ENCODE measurements at regions not wholly inside any gene's neighbourhood (a gene's known extent, or its start where the extent isn't known, plus 50 kb on each side); places are given as distances from the start of the nearest gene placed in this dataset.

DNA sequence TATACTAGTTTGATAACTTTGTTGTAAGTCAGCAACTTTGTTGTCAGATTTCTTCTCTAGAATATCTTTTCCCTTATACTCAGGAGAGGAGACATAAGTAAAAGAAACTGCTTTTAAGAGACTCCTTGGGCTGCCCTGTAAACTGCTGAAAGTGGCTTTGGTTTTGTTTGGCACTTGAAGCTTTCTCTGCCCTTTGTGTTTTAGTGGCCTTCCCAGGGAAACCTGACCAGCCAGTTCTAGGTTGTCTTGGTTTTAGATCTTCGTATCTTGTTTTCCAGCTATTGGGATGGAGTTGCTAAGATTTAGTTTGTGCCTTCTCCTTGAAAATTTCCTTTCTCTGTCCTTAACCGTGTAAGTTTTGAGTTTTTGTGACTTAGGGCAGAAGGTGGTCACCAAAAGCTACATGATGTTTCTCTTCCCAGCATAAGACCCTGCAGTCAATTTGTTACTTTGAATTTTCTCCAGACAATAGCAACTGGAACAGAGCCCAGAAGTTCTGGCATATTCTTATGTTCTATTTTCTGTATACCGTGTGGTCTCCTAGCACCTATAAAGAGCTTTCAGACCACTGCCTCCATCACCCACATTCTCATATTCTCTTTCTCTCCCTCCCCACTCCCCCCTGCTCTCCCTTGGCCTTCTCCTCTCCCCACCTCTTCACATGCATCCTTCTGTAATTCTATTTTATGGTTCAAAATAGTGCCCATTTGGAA is 81.1 kb downstream of the BOLA3 start:
- no peak for DNase-seq

DNA sequence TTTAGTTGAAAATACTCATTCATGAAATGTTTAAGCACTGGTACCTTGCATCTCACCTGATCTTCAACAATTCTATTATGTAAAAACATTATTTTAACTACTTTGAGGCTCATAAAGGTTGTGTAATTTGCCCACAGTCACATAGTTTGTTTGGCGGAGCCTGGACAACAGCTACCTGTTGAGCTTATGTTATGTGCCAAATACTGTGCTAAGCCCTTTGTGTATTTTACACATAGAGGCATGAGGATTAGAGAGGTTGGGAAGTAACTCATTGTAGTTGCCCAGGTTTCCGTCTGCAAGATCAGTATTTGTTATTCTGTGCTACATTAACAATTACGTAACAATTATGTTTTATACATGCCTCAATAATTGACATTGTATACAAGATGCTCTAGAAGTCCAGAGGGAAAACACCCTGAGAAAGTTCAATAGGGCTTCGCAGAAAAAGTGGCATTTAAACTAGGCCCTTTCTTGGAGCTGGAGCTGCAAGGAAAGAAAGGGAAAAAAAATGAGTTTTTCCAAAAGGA is 80.4 kb downstream of the BOLA3 start:
- no peak for DNase-seq

DNA sequence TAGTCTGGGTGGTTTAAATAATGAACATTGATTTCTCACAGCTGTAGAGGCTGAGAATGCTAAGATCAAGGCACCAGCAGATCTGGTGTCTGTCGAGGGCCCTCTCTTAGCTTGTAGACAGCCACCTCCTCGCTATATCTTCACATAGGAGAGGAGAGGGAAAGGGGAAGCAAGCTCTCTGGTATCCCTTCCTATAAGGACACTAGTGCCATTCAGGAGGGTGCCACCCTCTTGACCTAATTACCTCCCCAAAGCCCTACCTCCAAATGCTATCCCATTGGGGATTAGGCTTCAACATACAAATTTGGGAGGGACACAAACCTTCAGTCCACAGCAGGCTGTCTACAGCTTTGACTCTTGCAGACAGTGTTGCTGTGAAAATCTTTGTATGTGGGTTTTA is 76.7 kb downstream of the BOLA3 start:
- DNase-seq, result no peak

DNA sequence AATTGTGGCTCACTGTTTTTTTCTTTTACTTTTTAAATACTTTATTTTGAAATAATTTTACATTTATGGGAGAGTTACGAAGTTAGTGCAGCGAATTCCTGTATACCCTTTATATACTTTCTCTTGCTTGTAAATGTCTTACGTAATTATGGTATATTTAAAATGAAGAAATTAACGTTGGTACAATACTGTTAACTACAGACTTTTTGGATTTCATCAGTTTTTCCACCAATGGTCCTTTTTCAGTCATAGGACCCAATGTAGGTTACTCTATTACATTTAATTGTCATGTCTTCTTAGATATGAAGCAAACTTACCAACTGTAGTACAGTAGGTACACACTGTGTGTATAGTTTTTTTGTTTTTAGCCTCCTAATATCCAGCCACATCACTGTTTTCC is 76.3 kb downstream of the BOLA3 start:
- DNase-seq, result no peak

DNA sequence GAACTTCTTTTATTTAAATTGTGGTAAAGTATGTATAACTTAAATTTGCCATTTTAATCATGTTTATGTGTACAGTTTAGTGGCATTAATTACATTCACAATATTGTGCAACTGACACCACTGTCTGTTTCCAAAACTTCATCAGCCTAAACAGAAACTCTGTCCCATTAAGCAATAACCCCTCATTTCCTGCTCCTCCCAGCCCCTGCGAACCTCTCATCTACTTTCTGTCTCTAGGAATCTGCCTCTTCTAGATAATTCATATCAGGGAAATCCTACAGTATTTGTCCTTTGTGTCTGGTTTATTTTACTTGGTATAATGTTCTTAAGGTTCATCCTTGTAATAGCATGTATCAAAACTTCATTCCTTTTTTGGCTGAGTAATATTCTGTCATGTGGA is 75.1 kb downstream of the BOLA3 start:
- DNase-seq, result peak; percentile 68

DNA sequence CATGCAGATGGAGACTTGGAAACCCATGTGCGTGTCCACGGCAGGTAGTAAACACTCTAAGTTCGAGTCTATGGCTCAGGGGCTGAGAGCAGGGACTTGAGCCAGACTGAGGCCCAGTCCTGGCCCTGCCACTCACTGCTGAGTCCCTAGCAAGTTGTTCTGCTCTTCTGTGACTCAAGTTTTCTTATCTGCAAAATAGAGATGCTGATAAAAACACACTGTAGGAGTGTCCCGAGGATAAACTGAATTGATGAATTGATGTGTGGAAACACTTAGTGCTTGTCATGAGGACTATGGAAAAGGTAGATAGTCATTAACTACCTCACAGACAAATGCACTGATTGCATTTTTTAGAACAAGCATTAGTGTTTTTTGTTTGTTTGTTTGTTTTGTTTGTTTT is 73.2 kb downstream of the BOLA3 start:
- peak; percentile 4 for DNase-seq

DNA sequence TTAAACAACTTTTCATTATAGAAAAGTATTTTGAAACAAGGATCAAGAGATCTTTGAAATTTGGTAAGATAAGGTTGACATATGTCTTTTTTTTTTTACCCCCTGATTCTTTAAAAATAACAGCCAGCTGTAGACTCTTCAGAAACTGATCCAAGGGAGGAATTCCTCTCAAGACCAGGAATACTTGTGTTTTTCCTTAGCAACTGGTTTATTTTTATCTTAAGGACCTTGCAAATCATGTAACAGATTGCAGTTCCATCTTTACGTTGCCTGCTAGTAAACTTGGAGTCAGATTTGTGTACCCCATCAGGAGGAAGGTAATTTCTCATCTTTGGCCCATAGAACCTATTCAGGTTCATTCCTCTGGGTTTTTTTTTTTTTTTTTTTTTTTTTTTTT is 71.6 kb downstream of the BOLA3 start:
- no peak for DNase-seq

DNA sequence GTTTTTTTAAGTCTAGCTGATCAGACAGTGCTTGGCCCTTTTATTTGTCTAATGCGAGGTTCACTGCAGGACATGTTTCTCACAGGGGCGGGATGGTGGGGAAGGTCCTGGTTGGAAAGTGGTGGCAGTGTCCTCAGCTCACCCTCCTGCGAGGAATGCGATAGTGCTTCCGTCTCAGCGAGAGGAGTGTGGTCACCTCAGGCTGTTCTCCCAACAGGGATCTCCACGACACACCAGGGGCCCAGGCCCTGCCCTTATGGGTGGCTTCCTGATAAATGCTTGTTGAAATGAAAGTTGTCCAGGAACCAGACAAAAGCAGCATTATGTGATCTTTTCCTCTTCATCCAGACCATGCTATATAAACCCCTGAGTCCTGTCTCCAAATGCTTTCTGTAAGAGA is 70.1 kb downstream of the BOLA3 start:
- DNase-seq, result peak; percentile 81

DNA sequence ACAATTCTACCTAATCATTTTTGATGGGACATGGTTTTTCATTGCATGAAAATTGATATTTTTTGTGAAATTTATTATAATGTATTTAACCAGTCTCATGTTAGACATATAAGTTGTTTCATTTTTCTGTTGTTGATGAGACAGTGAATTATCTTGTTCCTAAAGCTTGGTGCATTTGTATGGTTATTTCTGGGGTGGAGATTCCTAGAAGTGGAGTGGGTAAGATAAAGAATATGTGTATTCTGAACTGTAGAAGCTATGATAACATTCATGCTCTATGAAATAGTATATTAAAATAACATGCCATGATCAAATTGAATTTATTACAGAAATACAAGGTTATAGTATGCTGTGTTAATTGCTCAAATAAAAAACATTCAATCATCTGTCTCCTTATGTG is 69.2 kb downstream of the BOLA3 start:
- peak; percentile 60 for DNase-seq

DNA sequence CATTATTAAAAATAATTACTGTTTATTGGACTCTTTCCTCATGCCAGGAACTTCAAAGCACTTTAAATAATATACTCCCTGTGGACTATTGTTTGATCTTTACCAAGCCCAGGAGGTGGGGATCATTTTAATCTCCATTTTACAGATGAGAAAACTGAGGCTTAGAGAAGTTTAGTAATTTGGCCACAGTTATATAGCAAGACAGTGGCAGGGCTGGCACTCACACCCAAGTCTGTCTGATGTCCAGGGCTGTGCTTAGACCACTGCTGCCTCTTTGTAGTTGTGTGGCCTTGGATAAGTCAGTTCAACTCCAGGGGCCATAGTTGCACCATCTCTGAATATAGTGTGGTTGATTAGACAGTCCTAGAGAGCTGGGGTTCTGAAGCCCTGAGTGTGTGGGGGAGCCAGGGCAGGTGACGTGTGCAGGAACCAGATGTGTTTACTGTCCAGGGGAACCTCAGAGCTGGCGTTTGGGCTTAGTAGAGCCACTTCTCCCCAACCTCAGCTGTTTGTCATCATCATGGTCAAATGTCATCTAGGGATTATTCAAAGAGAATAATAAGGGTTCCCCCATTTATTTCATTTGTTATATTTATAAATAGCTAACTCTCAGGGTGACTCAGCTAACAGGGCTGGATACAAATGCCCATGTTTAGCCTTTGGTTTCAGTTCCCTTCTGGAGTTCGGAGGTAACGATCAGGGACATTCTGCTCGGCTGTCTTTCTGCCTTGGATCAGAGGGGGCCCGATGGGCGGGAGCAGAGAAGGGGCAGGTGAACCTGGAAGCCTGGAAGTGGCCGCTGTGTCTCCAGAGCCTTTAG is 68.0 kb downstream of the BOLA3 start:
- DNase-seq, result no peak

DNA sequence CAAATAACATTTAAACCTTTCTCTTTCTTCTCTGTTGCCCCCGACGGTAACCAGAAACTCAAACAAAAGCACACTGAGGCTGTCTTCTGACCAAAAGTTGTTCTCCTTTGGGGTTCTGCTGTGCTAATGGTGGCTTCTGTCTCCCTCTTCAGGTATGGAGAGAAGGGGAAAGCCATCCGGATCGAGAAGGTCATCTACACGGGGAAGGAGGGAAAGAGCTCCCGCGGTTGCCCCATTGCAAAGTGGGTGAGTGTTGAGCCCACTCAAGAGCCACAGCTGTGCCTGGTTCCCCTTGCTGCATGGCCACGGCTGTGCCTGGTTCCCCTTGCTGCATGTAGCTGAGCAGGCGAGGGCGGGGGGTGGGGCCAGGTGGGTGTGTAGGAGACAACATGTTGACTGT is 67.4 kb downstream of the BOLA3 start:
- no peak for DNase-seq

DNA sequence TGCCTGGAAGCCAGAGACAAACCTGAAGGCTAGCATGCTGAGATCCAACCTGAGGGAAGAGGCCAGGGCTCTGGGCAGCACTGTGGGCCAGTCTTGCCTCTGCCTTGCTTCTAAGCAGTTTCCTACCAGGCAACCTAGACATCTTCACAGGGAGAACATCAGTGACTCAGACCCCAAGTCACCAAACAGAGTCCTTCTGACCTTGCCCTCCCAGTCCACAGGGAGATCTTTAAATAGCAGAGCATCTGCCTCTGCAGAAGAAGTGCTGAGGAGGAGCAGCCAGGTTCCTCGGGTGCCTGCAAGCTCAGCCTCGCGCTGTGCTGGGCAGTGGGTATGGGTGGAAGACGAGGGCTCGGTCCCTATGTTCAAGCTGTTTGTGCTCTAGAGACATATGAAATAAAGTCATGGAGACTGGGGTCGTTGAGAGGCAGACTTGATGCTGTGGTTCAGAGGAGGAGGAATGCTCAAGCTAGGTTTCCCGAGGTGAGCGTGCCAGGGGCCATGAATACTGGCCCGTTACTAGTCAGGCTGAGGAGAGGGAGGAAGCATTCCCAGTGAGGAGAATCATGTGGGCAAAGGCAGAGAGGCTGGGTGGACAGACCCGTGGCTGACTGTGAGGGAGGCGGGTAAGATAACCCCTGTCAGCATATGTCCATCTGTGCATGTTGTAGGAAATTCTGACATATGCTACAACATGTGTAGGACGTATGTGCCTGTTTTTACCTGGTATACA is 66.5 kb downstream of the BOLA3 start:
- DNase-seq, result no peak

DNA sequence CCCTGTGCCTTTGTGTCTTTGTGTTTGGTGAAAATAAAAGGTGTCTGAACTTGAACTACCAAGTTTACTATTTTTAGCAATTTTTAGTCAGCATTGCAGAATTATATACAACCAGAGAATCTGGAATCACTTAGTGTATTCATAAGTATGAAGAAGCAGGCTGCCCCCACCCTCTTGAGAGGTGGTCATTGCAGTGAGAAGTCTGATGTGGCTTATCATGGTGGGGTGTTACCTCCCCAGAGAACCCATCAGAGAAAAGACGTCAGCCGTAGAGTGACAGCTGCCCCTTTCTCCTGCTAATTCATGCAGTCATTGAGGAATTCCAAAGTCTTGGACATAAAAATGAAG is 66.0 kb downstream of the BOLA3 start:
- DNase-seq, result no peak

DNA sequence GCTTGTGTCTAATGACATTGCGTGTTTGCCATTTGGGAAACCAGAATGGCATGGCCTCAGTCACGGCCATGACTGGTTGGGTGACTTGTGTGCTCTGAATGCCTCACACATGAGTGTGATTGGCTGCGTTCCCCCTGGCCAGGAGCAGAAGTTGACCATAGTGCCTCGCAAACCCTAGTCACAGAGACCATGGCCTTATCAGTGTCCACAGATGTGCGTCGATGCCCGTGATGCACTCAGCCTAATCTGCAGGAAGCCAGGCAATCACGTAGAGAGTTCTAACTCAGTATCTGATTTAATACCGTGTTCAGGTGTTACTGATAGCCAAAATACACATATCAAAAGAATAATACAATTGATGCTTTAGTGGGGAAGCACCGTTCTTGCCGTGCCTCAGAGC is 64.0 kb downstream of the BOLA3 start:
- no peak for DNase-seq
